ENCODE measurements at regions not wholly inside any gene's neighbourhood (a gene's known extent, or its start where the extent isn't known, plus 50 kb on each side); places are given as distances from the start of the nearest gene placed in this dataset.

GRCh38 chr4:142984871-142985585 lies 138.9 kb upstream of the INPP4B start:
- no peak overlapping the region for H3K4me3 ChIP-seq (ENCODE audit: low read length)
- DNase-seq (ENCODE audit: low read depth) = peak; percentile 16
- TF ChIP-seq CTCF (conservative IDR thresholded peaks at IDR 0.05; ENCODE audit: low read length) = peak; percentile 48

GRCh38 chr4:143016171-143016570 lies 168.5 kb upstream of the USP38 start:
- DNase-seq (ENCODE audit: low read depth) = no peak
- no peak overlapping the region for H3K4me3 ChIP-seq (ENCODE audit: low read length)
- TF ChIP-seq CTCF (conservative IDR thresholded peaks at IDR 0.05; ENCODE audit: low read length) = no peak

- no peak for TF ChIP-seq CTCF (conservative IDR thresholded peaks at IDR 0.05; ENCODE audit: low read length)
- no peak overlapping the region for H3K4me3 ChIP-seq (ENCODE audit: low read length)
- no peak for DNase-seq (ENCODE audit: low read depth)
These were observed 167.5 kb upstream of the USP38 start for GRCh38 chr4:143017210-143017609.

- no peak for TF ChIP-seq CTCF (conservative IDR thresholded peaks at IDR 0.05; ENCODE audit: low read length)
- H3K4me3 ChIP-seq (ENCODE audit: low read length) = no peak overlapping the region
- DNase-seq (ENCODE audit: low read depth) = no peak
These were observed 165.4 kb upstream of the USP38 start for GRCh38 chr4:143019351-143019750.

- no peak for TF ChIP-seq CTCF (conservative IDR thresholded peaks at IDR 0.05; ENCODE audit: low read length)
- no peak for DNase-seq (ENCODE audit: low read depth)
- no peak overlapping the region for H3K4me3 ChIP-seq (ENCODE audit: low read length)
These were observed 163.3 kb upstream of the USP38 start for GRCh38 chr4:143021384-143021783.

- DNase-seq (ENCODE audit: low read depth) = no peak
- TF ChIP-seq CTCF (conservative IDR thresholded peaks at IDR 0.05; ENCODE audit: low read length) = no peak
- no peak overlapping the region for H3K4me3 ChIP-seq (ENCODE audit: low read length)
These were observed 161.3 kb upstream of the USP38 start for GRCh38 chr4:143023239-143023918.
